Lung (tissue), 11 donors: ENCODE measurements at regions not wholly inside any gene's neighbourhood (a gene's known extent, or its start where the extent isn't known, plus 50 kb on each side); places are given as distances from the start of the nearest gene placed in this dataset.

Experiments
- ATAC-seq: fragments of 200-7000 bp; cut with Tn5 transposase; one replicate; pipeline ENCODE4 v1.9.1; 2020; ENCODE audit warnings: moderate number of reproducible peaks; ENCODE audit not compliant: insufficient read depth, low FRiP score
- DNase-seq, 3 donors: peaks; one replicate each; pipeline ENCODE4 v3.0.0-alpha.2; 2013 to 2017
- H3K27ac ChIP-seq, 2 donors: one replicate each; pipeline ENCODE4 v1.5.1; 2013; ENCODE audit warnings: mild to moderate bottlenecking in 2 of 2, moderate library complexity in 2 of 2, control low read depth in 1 of 2, inconsistent platforms in 1 of 2, low read depth in 1 of 2, low read length in 1 of 2
- H3K27me3 ChIP-seq, 3 donors: one replicate each; pipeline ENCODE4 v1.5.1; 2013; ENCODE audit warnings: low read length in 2 of 3; ENCODE audit not compliant: control insufficient read depth in 3 of 3, insufficient read depth in 3 of 3
- H3K36me3 ChIP-seq, 4 donors: one replicate each; pipeline ENCODE4 v1.5.1; 2013; ENCODE audit warnings: low read length in 4 of 4, mild to moderate bottlenecking in 1 of 4, moderate library complexity in 1 of 4; ENCODE audit not compliant: control insufficient read depth in 4 of 4, insufficient read depth in 4 of 4
- H3K4me1 ChIP-seq, 5 donors: one replicate each; pipeline ENCODE4 v1.5.1; 2013; ENCODE audit warnings: low read length in 5 of 5, mild to moderate bottlenecking in 2 of 5, moderate library complexity in 1 of 5; ENCODE audit not compliant: control insufficient read depth in 5 of 5, insufficient read depth in 5 of 5
- H3K4me3 ChIP-seq: one replicate; pipeline ENCODE4 v1.5.1; 2013; ENCODE audit warnings: mild to moderate bottlenecking, control low read depth, moderate library complexity
- H3K9ac ChIP-seq, 2 donors: one replicate each; pipeline ENCODE4 v1.5.1; 2013; ENCODE audit warnings: low read length in 2 of 2, control low read depth in 1 of 2; ENCODE audit not compliant: insufficient read depth in 1 of 2
- H3K9me3 ChIP-seq, 4 donors: one replicate each; pipeline ENCODE4 v1.5.1; 2013; ENCODE audit warnings: low read length in 3 of 4, mild to moderate bottlenecking in 1 of 4, moderate library complexity in 1 of 4; ENCODE audit not compliant: control insufficient read depth in 4 of 4, insufficient read depth in 3 of 4
- CTCF ChIP-seq: IDR thresholded peaks from 2 replicates; pipeline ENCODE4 v1.5.1; 2012; ENCODE audit warnings: mild to moderate bottlenecking; ENCODE audit errors: control extremely low read depth, extremely low read depth
- WGBS, 2 donors: extraction: QIAGEN DNeasy Blood & Tissue Kit; methylation state at CpG; one replicate each; pipeline ENCODE4 v1.1.7; 2013; 5-methylcytosine and 5-hydroxymethylcytosine counted together
- donor health status: control.
- donor health status: control.
- donor health status: Bipolar disorder and iron deficiency.
- donor health status: healthy.
- donor health status: DM: yes; HTN: yes; CAD: no.

- no peak for ATAC-seq
- Histone ChIP-seq H3K9ac (no peak overlapping the region), H3K9me3 (peaks cover 0 to 2% (median 0%) of the 10 kb centered on the region in 4 donors), H3K27me3 (peaks cover 0 to 15% (median 13%) of the 10 kb centered on the region in 3 donors), H3K4me1 (no peaks in the 10 kb centered on the region), H3K36me3 (no peaks in the 10 kb centered on the region), H3K4me3 (no peak overlapping the region), H3K27ac (no peak overlapping the region)
- no peak for TF ChIP-seq CTCF
- 74 to 77% methylated on average over 4 of the region's 4 CpGs for WGBS, 2 donors
- DNase-seq = no peak
These were observed 480.4 kb downstream of the GATA3 start for GRCh38 chr10:8534891-8535290.

- Histone ChIP-seq H3K4me3 (no peak overlapping the region), H3K9ac (no peak overlapping the region), H3K36me3 (no peaks in the 10 kb centered on the region), H3K27ac (no peak overlapping the region), H3K27me3 (peaks cover 0 to 7% (median 5%) of the 10 kb centered on the region in 3 donors), H3K9me3 (peaks cover 0 to 3% (median 2%) of the 10 kb centered on the region in 4 donors), H3K4me1 (no peaks in the 10 kb centered on the region)
- ATAC-seq = no peak
- 84 to 89% methylated on average over 3 of the region's 3 CpGs for WGBS, 2 donors
- no peak for TF ChIP-seq CTCF
- DNase-seq = no peak
These were observed 484.6 kb downstream of the GATA3 start for GRCh38 chr10:8539056-8539455.

GRCh38 chr10:8543361-8544056, 489.0 kb downstream of the GATA3 start:
- Histone ChIP-seq H3K4me3 (no peak overlapping the region), H3K27me3 (no peaks in the 10 kb centered on the region)

More at GRCh38 chr10:8543361-8544056, 489.0 kb downstream of the GATA3 start:
- Histone ChIP-seq H3K4me1 (no peaks in the 10 kb centered on the region), H3K9me3 (peaks cover 0 to 3% (median 2%) of the 10 kb centered on the region in 4 donors), H3K36me3 (no peaks in the 10 kb centered on the region), H3K27ac (no peak overlapping the region), H3K9ac (no peak overlapping the region)
- TF ChIP-seq CTCF = no peak
- ATAC-seq = no peak
- 45% methylated on average over 3 of the region's 3 CpGs for WGBS, 2 donors
- peak; percentile 12 to 37 (median 20) for DNase-seq
